NCI-H524 treated with DMSO at 0.1 percent for 48 hours (cell line): ENCODE measurements at regions not wholly inside any gene's neighbourhood (a gene's known extent, or its start where the extent isn't known, plus 50 kb on each side); places are given as distances from the start of the nearest gene placed in this dataset.
A peak's percentile ranks its signal among the peaks of the same experiment; 100 is the strongest.

ENCODE experiments used
- DNase-seq: peaks from one replicate; lab custom pipeline; 2025; lab: John Stamatoyannopoulos, UW

DNA sequence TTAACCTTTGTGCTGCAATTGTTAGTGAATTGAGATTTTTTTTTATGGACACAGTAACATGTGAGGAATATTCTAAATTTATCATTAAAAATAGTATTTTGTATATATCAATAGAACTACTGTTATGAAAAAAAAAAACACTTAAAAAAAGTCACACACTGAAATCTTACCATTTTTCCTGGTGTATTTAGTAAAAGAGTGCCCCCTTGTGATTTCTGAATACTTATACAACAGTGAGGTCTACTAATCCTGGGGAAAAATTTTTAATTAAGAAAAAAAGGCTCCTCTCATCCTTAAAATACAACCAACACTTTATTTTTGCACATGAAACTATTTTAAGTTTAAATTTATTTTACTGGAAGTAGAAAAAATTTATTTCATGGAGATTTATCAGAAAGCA is 56.4 kb upstream of the SPOCK3 start:
- DNase-seq: no peak

DNA sequence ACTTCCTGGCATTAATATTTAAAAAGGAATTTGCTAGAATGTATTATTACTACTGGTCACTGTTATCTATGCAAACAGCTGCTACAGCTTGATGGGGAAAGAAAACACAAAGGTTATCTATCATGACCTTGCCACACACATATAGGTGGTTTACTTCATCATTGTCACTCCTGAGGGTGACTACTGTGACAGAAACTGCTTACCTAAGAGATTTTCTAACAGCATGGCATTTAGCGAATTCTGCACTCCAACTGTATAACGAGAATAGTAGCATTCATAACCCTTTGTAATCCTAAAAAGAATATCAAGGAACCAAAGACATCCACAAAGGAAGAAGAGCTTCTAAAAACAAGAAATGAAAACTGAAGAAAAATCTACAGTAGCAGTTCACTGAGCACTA is 74.6 kb upstream of the SPOCK3 start:
- DNase-seq: no peak

DNA sequence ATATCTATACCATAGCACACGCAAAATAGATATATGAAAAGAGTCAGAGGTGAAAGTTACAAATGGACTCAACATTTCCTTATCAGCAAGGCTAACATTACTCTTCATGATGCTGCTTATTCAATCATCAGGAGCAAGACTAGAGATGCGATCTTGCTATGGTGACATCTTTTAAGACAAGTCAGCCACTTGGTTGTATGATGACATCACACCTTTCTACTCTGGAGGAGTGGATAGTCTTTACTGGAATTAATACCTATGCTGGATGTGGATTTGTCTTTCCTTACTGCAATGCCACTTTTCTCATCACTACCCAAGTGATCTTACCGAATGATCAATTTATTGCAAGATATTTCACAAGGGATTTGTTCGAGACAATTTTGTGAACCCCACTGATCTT is 87.0 kb upstream of the SPOCK3 start:
- no peak for DNase-seq

DNA sequence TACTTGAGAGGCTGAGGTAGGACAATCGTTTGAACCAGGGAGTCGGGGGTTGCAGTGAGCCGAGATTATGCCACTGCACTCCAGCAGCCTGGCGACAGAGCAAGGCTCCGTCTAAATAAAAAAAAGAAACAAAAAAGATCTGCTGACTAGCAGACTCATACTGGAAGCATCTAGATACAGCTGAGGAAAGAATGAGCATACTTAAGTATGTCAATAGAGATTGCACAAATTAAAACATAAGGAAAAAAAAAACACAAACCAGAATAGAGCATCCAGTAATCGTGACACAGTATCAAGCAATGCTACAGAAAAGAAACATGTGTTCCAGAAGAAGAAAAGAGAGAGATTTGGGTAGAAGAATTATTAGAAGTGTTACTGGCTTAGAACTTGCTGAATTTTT is 105.5 kb upstream of the SPOCK3 start:
- no peak for DNase-seq

DNA sequence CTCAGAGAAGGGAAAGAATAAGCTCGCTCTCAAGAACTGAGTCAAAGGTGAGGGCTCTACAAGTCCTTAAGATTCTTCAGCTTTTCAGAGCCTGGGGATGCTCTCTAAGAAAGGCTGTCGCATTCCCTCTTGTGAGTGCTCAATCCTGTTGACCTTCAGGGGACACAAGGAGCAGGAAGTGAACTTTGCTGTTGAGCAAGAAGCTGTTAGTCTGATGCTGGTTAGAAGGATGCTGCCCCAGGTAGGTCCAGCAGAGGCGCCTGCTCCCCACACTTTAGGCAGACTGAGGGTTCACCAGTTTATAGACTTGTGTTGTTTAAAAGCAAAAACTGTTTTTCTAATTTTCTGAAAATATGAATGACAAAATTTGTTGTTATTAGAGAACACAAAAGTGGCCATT is 125.4 kb upstream of the SPOCK3 start:
- no peak for DNase-seq

DNA sequence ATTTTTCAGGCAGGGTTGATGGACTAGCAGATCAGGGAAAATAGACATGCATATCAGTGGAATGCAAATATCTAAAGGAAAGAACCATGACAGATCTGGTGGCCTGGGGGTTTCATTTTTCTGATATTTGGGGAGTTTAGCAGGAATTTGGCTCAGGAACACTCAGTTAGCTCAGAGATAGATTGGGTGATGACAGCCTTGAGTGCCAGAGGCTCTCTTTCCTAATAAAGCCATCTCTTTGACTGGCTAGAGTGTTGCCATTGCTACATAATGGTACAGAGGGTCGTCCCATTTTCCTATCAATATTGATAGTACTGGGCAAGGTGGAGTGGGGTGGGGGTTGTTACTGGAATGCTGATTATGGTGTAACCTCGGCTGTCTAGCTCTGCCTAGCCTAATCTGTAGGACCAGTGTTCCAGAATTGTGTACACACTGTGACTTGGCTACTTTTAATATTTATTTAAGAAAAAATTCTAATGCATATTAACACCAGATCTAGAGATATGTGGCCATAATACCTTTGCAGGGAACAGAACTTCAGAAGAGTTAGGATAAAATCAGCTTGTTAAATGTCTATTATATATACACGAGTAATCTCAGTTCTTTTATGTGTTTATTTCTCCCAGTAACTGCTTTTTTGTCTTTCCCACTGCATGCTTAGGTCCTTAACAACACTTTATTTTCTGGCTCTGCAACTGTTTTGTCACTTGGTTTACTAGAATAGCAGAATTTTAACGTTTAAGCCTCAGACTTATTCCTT is 145.0 kb upstream of the SPOCK3 start:
- DNase-seq: no peak

DNA sequence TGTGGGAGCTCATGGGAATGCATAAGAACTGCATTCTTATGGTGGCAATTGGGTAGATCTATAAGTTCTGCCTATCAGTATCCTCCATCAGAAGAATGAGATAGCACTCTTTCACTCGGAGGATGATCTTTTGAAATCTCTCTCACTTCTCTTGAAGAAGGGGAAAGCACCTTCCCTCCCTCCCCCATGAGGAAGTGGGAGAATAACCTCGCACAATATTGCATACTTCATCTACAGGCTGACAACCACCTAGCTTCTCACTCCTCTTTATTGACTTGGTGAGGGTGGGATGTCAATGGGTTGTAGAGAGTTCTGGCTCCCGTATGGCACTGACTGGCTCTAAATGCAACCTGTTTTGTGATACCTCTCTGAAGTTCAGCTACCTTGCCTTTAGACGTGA is 146.7 kb upstream of the SPOCK3 start:
- DNase-seq: no peak

DNA sequence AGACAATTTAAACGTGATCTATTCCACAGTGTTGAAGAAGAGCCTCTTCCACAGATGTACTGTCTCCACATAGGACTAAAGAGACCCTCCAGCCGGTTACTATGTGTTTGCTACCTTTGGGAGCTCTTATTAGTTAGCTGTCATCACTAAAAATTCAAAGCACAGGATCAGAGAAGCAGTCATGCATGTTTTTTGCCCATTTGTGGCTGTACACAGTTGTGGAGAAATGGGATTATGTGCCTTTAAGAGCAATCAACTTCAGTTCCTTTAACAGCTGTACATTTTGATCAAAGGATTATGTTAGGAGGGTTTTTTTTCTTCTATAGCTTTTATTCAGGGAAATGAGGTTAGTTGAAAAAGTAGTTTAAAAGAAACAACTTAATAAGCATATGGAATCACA is 149.0 kb upstream of the SPOCK3 start:
- peak; percentile 13 for DNase-seq

DNA sequence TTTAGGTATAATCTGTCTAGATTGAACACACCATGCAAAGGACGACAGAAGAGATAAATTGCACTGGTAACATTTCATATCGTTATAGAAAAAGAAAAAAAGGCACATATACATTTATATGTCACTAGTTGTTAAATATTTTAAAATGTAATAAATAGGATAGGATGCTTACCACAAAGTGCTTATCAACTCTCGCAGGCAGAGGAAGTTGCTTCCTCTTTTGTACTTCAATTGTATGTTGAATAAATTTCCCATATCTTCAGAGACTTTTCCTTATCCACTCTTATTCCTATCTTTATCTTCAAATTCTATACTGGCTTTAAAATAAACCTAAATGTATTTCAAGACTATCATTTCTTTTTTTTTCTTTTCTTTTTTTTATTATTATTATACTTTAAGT is 163.3 kb upstream of the SPOCK3 start:
- DNase-seq: no peak

DNA sequence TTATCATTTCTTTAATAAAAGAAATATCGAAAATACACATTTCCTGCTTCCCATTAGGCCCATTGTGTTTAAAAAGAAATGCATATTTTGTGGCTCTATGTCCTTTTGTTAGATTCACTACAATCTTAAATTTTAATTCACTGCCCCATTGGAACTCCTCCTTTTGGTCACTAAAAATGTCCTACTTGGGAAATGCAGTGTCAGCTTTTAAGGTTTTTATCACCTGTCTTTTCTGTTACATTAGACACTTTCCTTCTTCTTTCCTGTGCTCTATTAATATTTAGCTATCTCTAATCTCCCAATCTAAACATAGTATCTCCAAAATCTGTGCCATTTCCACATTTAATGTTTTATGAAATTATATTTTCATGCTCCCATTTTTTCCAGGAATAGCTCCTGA is 164.9 kb upstream of the SPOCK3 start:
- DNase-seq: no peak

DNA sequence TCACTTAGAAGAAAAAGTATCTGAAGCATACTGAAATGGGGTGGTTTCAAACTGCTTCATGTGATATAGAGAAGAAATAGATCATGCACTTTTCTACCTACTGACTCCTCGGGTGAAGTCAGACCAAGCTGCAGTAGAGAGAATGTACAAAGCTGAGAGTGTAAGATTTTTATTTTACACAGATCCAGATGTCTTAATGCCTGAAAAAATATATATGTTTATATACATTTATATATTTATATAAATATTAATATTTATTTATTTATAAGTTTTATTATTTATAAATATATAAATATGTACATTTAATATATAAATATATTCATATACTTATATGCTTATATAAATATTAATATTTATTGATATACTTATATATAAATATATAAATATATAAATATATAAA is 171.9 kb upstream of the SPOCK3 start:
- no peak for DNase-seq

DNA sequence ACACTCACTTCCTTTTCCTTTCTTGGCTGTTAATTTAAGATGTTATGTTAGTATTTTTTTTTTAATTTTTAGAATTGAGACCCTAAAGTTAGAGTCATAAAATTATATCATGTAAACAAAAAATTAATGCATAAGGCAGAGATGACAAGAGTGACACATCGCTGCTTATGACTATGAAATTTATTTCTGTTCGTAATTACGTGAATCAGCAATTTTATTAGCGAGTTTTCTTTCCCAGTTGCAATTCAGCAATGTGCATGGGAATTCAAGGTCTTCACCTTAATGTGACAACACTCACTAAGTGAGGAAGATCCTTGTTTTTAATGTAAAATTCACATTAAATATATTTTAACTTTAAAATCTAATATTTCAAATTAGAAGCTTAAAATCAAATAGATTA is 181.2 kb upstream of the SPOCK3 start:
- DNase-seq: no peak

DNA sequence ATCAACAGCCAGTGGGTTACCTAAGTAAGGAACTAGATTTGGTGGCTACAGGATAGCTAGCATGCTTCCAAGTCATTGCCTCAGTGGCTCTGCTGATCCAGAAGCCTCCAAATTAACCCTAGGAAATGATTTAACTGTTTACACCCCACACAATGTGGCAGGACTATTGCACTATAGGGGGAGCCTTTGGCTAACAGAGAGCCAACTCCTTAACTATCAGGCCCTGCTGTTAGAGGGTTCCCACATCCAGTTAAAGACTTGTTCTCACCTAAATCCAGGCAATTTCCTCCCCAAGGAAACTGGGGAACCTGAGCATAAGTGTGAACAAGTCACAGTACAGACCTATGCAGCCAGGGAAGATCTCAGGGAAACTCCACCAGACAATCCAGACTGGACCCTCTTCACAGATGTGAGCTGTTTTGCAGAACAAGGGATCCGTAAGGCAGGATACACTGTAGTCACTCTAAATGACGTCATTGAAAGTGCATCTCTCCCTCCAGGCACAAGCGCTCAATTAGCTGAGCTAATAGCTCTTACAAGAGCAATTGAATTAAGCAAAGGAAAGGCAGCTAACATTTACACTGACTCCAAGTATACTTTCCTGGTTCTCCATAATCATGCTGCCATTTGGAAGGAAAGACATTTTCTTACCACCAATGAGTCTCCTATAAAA is 185.3 kb upstream of the SPOCK3 start:
- no peak for DNase-seq

DNA sequence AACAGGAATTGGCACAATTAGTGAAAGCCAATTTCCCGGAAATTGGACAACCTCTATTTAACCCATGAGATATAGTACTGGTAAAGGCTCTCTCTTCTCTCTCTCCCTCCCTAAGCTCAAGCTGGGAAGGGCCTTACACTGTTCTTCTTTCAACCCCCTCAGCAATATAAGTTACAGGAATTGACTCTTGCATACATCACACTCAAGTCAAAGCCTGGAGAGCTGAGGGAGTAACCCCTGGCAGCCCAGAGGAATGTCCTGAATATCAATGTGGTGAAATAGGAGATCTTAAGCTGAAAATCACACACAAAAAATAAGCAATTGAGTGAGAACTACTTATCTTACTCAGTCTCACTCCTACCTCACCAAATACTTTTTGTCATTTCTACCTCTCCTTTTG is 186.9 kb upstream of the SPOCK3 start:
- DNase-seq: no peak

DNA sequence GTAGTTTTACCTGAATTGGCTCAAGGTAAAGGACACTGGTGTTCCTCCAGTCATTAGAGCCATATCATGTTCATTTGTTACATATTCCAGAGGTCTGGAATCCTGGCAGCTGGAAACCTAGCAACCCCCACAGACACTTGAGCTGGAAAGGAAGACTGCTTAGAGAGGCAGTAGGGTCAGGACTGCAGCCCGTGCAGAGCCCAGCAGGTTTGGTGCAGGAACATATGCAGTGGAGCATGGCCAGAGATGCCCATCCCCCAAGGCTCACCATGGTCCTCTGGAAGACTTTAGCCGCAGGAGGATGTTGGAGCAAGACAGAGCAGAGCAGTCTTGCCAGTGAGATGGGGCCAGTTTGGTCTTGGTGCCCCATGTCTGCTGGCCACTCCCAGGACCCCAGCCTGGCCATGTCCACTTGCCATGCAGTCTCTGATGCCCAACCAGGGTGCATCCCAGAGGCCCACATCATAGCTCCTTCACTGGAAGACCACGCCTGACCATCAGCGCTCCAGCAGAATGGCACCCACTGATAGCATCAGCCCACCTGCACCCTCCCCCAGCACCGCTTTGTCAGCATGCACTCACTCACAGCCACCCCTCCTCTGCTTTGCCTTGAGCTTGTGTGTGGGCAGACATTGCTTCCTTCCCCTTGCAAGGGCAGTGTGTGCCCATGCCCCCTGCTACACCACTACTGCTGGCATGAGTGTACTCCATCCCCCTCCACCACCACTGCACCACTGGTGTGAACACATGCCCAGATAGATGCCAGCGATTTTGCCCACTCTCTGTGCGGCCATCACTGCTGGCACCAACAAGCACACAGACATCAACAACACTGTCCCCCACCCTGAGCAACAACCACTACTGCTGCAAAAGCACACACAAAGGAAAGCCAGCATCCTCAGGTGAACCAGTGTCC is 190.3 kb upstream of the SPOCK3 start:
- DNase-seq: no peak

DNA sequence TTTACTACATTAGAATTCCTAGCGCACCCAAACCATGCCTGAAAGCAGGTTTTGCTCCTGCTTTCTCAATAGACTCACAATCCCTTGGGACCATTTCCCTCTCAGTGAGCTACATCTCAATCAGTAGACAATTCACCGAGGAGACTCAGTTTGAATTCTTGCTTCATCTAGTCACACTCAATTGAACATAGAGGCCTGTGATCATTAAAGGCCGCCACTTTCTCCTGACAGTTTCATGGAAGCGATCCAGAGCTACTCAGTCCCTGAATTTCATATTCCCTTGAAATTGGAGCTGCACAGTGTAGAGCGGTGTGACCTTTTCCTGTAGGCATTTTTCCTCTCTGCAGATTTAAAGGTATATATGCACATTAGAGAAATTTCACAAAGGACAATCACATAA is 193.9 kb upstream of the SPOCK3 start:
- no peak for DNase-seq

DNA sequence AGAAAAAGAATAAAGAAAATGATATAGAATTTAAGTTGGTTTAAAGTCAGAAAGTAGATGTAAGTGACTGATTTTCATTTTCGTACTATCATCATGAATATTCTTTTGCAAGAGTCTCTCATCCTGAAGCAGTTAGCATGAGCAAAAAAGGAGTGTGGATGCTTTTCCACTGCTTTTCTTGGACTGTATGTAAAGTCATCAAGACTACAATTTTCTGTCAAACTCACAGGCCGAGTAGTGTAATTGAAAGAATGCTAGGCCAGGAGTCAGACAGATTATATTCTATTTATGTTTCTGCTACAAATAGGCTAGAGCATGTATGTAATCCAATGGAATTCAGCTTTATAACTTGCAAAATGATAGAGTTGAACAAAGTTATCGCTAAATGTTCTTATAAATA is 197.1 kb upstream of the SPOCK3 start:
- no peak for DNase-seq

DNA sequence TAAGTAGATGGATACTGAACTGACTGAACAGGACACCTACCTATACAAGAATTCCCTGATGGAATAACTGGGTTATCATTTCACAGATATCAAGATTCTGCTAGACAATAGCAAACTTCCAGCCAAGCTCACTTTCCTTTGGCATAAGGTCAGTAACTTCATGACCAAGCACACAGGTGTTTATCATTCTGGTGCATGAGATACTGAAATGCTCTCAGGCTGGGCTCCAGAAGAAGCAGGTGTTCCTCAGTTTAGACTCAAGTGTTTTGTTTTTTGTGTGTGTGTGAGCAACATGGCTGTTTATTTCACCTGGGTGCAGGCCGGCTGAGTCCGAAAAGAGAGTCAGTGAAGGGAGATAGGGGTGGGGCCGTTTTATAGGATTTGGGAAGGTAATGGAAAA is 201.5 kb upstream of the SPOCK3 start:
- DNase-seq: no peak

DNA sequence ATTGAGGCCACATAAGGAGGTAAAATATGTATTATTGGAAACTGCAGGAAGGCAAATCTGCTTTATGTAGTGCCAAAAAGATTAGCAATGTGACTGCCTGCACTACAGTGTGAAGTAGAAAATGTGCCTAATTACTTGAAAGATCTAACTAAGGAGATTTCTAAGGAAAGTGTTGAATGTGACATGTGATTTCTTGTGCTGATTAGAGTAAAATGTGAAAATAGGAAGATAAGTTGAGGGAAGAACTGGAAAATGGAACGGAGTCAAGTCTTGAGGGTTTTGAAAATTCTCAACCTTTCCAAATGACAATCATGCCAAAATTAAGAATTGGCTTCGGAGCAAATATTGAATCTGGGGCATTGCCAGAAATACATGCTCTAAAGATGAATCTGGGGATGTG is 209.5 kb upstream of the SPOCK3 start:
- DNase-seq: no peak

DNA sequence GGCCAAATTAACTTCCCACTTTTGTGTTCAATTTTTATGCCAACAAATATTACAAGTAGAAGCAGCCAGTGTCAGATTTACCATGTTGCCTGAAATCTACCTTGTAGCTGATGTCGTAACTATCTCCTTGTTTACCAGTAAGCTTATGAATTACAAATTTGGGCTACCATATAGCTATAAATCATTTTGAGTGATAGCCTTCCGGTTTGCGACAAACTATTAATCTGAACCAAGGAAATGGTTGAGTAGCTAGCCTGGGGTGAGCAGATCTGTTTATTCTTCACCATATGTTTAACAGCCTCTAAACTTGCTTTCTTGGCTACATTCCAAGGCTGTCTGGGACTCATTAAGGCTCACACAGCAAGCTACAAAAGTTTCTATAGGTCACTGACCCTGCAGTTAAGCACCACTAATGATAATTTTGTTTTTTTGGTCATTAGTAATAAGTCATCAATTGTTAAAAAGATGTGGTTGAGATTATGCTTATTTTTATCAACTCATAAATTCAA is 218.7 kb upstream of the SPOCK3 start:
- DNase-seq: peak; percentile 5

DNA sequence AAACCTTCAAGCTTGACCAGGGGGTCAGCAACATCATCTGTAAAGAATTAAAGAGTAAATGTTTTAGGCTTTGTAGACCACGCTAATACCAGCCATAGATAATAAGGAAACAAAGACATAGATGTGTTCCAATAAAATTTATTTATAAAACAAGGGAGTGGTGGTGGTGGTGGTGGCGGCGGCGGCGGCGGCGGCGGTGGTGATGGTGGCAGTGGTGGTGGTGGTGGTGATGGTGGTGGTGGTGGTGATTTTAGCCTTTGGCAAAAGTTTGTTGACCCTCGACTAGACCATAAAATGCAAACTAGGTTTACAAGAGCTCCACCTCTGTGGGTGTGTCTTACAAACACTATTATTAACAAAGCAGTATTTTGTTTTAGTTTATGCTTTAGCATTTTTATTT is 222.3 kb upstream of the SPOCK3 start:
- no peak for DNase-seq

DNA sequence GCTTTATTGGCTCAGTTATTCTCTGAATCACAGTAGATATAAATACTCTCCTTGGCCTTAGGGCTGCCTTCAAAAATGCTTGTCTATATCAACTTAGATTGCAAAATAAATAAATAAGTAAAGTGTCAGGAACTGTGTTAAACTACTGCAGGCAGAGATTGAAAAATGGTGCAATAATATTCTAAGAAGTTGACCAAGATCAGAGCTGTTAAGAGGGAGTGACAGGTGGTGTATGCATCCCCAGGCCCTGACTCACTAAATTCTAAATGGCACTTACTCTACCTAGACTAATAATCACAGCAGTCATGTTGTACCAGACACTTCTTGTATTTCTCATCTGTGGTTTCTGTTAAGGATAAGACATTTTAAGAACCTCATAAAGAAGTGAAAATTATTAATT is 235.1 kb upstream of the SPOCK3 start:
- DNase-seq: no peak

DNA sequence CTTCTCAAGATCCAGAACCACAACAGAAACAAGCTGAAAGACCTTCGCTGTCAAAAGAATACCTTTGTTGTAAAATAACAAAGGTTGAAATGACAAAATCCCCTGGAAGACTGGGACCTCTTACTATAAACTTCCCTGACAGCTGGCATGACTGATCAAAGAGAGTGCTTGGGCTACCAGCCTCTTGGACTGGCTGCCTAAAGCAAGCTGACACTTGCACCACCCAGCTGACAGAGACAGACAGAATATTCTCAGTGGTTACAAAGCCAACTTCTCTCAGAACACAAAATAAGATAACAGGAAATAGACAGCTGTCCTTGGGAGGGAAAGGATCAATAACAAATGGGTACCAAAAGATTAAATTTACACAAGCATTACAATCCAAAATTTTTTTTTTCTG is 241.7 kb upstream of the SPOCK3 start:
- DNase-seq: no peak
